ENCODE measurements at regions not wholly inside any gene's neighbourhood (a gene's known extent, or its start where the extent isn't known, plus 50 kb on each side); places are given as distances from the start of the nearest gene placed in this dataset.
"Not testable (repeated sequence)": the region's sequence is repeated elsewhere in the genome, so short reads cannot be mapped to it uniquely, and the experiment has no call there.

DNA sequence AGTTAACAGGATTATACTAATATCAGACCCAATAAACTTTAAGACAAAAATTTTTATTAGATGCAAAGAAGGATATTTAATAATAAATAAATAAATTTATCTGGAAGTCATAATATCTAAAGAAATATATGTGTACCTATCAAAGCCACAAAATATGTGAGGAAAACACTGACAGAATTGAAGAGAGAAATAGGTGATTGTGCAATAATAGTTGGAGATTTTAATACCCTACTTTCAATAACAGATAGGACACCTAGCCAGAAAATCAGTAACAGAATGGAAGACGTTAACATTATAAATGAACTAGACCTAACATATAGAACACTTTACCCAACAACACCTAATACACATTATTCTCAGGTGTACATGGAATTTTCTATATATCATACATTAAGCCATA is 541.4 kb upstream of the SMC2 start:
- Histone ChIP-seq H3K79me2 (ENCODE audit: low read length) (no peaks in the 10 kb centered on the region), H4K20me1 (ENCODE audit: insufficient read depth, low read length) (no peaks in the 10 kb centered on the region), H3K36me3 (replicated peaks; ENCODE audit: low read depth, low read length) (no peaks in the 10 kb centered on the region), H3K4me1 (ENCODE audit: low read length) (no peaks in the 10 kb centered on the region), H3K9ac (ENCODE audit: low read length) (no peak overlapping the region), H3K9me3 (ENCODE audit: insufficient read depth, low read length) (no peaks in the 10 kb centered on the region), H3K27me3 (ENCODE audit: low read depth, low read length) (no peaks in the 10 kb centered on the region), H2AFZ (ENCODE audit: low read depth, low read length) (no peak overlapping the region), H3K4me3 (ENCODE audit: low read length) (no peak overlapping the region), H3K4me2 (ENCODE audit: low read length) (no peak overlapping the region), H3K27ac (ENCODE audit: low read length) (no peak overlapping the region)
- TF ChIP-seq EZH2phosphoT487 (IDR thresholded peaks at IDR 0.05; ENCODE audit: low read depth): no peak
- TF ChIP-seq, protein P1, sequence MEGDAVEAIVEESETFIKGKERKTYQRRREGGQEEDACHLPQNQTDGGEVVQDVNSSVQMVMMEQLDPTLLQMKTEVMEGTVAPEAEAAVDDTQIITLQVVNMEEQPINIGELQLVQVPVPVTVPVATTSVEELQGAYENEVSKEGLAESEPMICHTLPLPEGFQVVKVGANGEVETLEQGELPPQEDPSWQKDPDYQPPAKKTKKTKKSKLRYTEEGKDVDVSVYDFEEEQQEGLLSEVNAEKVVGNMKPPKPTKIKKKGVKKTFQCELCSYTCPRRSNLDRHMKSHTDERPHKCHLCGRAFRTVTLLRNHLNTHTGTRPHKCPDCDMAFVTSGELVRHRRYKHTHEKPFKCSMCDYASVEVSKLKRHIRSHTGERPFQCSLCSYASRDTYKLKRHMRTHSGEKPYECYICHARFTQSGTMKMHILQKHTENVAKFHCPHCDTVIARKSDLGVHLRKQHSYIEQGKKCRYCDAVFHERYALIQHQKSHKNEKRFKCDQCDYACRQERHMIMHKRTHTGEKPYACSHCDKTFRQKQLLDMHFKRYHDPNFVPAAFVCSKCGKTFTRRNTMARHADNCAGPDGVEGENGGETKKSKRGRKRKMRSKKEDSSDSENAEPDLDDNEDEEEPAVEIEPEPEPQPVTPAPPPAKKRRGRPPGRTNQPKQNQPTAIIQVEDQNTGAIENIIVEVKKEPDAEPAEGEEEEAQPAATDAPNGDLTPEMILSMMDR (IDR thresholded peaks at IDR 0.05; ENCODE audit: low read depth, low read length): no peak

- H3K4me3 ChIP-seq (ENCODE audit: low read length): no peak overlapping the region
- peaks cover 3% of the 10 kb centered on the region; the same call in 1 of the 2 replicates for H3K4me1 ChIP-seq (ENCODE audit: low read length)
- H3K27ac ChIP-seq (ENCODE audit: low read length): no peak overlapping the region
- no peaks in the 10 kb centered on the region for H3K27me3 ChIP-seq (ENCODE audit: low read depth, low read length)
- H3K36me3 ChIP-seq (replicated peaks; ENCODE audit: low read depth, low read length): no peaks in the 10 kb centered on the region
- no peaks in the 10 kb centered on the region for H3K79me2 ChIP-seq (ENCODE audit: low read length)
- no peak overlapping the region for H3K4me2 ChIP-seq (ENCODE audit: low read length)
- H4K20me1 ChIP-seq (ENCODE audit: insufficient read depth, low read length): no peaks in the 10 kb centered on the region
- peaks cover 10% of the 10 kb centered on the region; the same call in 1 of the 2 replicates for H3K9me3 ChIP-seq (ENCODE audit: insufficient read depth, low read length)
- no peak overlapping the region for H3K9ac ChIP-seq (ENCODE audit: low read length)
- TF ChIP-seq EZH2phosphoT487 (IDR thresholded peaks at IDR 0.05; ENCODE audit: low read depth): no peak
- TF ChIP-seq, protein P1 (IDR thresholded peaks at IDR 0.05; ENCODE audit: low read depth, low read length): no peak
- H2AFZ ChIP-seq (ENCODE audit: low read depth, low read length): no peak overlapping the region
Measured at GRCh38 chr9:103574056-103574455, 520.1 kb upstream of the SMC2 start.

DNA sequence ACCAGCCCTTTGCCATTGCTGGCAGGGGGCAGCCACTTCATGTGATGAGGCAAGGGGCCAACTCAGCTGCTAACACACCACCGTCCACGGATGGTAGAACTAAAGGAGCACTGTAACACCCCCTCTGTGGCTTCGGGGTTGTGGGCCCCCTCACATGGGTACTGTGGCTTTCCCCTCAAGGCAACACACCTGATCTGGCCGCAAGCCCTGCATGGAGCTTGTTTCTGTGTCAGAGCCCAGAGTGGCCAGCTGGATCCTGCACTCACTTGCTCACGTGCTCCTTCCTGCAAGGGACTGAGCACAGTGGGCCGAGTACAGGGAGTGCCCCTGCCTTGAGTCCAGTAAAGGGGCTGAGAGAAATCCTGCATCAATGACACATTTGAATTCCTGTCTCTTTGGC is 507.4 kb upstream of the SMC2 start:
- no peaks in the 10 kb centered on the region for H3K9me3 ChIP-seq (ENCODE audit: insufficient read depth, low read length)
- TF ChIP-seq, protein P1 (IDR thresholded peaks at IDR 0.05; ENCODE audit: low read depth, low read length): no peak
- TF ChIP-seq EZH2phosphoT487 (IDR thresholded peaks at IDR 0.05; ENCODE audit: low read depth): no peak
- no peak overlapping the region for H3K27ac ChIP-seq (ENCODE audit: low read length)
- H3K4me1 ChIP-seq (ENCODE audit: low read length): no peaks in the 10 kb centered on the region
- no peaks in the 10 kb centered on the region for H3K79me2 ChIP-seq (ENCODE audit: low read length)
- H3K27me3 ChIP-seq (ENCODE audit: low read depth, low read length): no peaks in the 10 kb centered on the region
- no peak overlapping the region for H3K9ac ChIP-seq (ENCODE audit: low read length)
- H4K20me1 ChIP-seq (ENCODE audit: insufficient read depth, low read length): no peaks in the 10 kb centered on the region
- no peaks in the 10 kb centered on the region for H3K36me3 ChIP-seq (replicated peaks; ENCODE audit: low read depth, low read length)
- H2AFZ ChIP-seq (ENCODE audit: low read depth, low read length): no peak overlapping the region
- H3K4me3 ChIP-seq (ENCODE audit: low read length): no peak overlapping the region
- no peak overlapping the region for H3K4me2 ChIP-seq (ENCODE audit: low read length)

GRCh38 chr9:103601287-103601686 is 492.8 kb upstream of the SMC2 start:
- no peak overlapping the region for H2AFZ ChIP-seq (ENCODE audit: low read depth, low read length)
- no peaks in the 10 kb centered on the region for H3K9me3 ChIP-seq (ENCODE audit: insufficient read depth, low read length)
- no peak overlapping the region for H3K4me2 ChIP-seq (ENCODE audit: low read length)
- no peaks in the 10 kb centered on the region for H4K20me1 ChIP-seq (ENCODE audit: insufficient read depth, low read length)
- H3K4me3 ChIP-seq (ENCODE audit: low read length): no peak overlapping the region
- H3K27me3 ChIP-seq (ENCODE audit: low read depth, low read length): no peaks in the 10 kb centered on the region
- no peaks in the 10 kb centered on the region for H3K79me2 ChIP-seq (ENCODE audit: low read length)
- no peaks in the 10 kb centered on the region for H3K4me1 ChIP-seq (ENCODE audit: low read length)
- H3K9ac ChIP-seq (ENCODE audit: low read length): no peak overlapping the region
- H3K36me3 ChIP-seq (replicated peaks; ENCODE audit: low read depth, low read length): no peaks in the 10 kb centered on the region
- H3K27ac ChIP-seq (ENCODE audit: low read length): no peak overlapping the region
- TF ChIP-seq, protein P1 (IDR thresholded peaks at IDR 0.05; ENCODE audit: low read depth, low read length): no peak
- no peak for TF ChIP-seq EZH2phosphoT487 (IDR thresholded peaks at IDR 0.05; ENCODE audit: low read depth)

- H3K4me3 ChIP-seq (ENCODE audit: low read length); H3K9me3 ChIP-seq (ENCODE audit: insufficient read depth, low read length); H3K4me1 ChIP-seq (ENCODE audit: low read length); H3K36me3 ChIP-seq (replicated peaks; ENCODE audit: low read depth, low read length); H2AFZ ChIP-seq (ENCODE audit: low read depth, low read length); H3K4me2 ChIP-seq (ENCODE audit: low read length); H4K20me1 ChIP-seq (ENCODE audit: insufficient read depth, low read length); H3K79me2 ChIP-seq (ENCODE audit: low read length); H3K27me3 ChIP-seq (ENCODE audit: low read depth, low read length); H3K27ac ChIP-seq (ENCODE audit: low read length); H3K9ac ChIP-seq (ENCODE audit: low read length): not testable (repeated sequence)
Measured at GRCh38 chr9:103611950-103612349, 482.2 kb upstream of the SMC2 start.

Measured in OCI-LY3 (cell line).